HG03432 (cell line): ENCODE measurements at regions not wholly inside any gene's neighbourhood (a gene's known extent, or its start where the extent isn't known, plus 50 kb on each side); places are given as distances from the start of the nearest gene placed in this dataset.
A peak's percentile ranks its signal among the peaks of the same experiment; 100 is the strongest.
"Not testable (repeated sequence)": the region's sequence is repeated elsewhere in the genome, so short reads cannot be mapped to it uniquely, and the experiment has no call there.

Experiments
- ATAC-seq: cut with Tn5 transposase; IDR thresholded peaks from one replicate; pipeline ENCODE4 v1.9.1; 2021; ENCODE audit warnings: mild to moderate bottlenecking, moderate library complexity; ENCODE audit not compliant: unreplicated experiment

- ATAC-seq: no peak
Measured at GRCh38 chr6:154625721-154626120, 107.5 kb upstream of the SCAF8 start.

GRCh38 chr6:154629127-154629526 lies 104.1 kb upstream of the SCAF8 start:
- ATAC-seq: no peak

- no peak for ATAC-seq
Measured at GRCh38 chr6:154632119-154632518, 101.1 kb upstream of the SCAF8 start.

GRCh38 chr6:154637392-154637791 lies 95.8 kb upstream of the SCAF8 start:
- no peak for ATAC-seq

GRCh38 chr6:154638369-154638768 lies 94.8 kb upstream of the SCAF8 start:
- ATAC-seq: no peak

- ATAC-seq: not testable (repeated sequence)
Measured at GRCh38 chr6:154639196-154639595, 94.0 kb upstream of the SCAF8 start.

GRCh38 chr6:154648188-154648887 lies 84.9 kb upstream of the SCAF8 start:
- no peak for ATAC-seq

- ATAC-seq: no peak
Measured at GRCh38 chr6:154648888-154649205, 84.4 kb upstream of the SCAF8 start.

- no peak for ATAC-seq
Measured at GRCh38 chr6:154649721-154650120, 83.5 kb upstream of the SCAF8 start.

- no peak for ATAC-seq
Measured at GRCh38 chr6:154650351-154650750, 82.9 kb upstream of the SCAF8 start.

GRCh38 chr6:154651656-154652055 lies 81.6 kb upstream of the SCAF8 start:
- no peak for ATAC-seq

- no peak for ATAC-seq
Measured at GRCh38 chr6:154653385-154653784, 79.8 kb upstream of the SCAF8 start.

- ATAC-seq: no peak
Measured at GRCh38 chr6:154653853-154654252, 79.4 kb upstream of the SCAF8 start.

GRCh38 chr6:154656660-154657059 lies 76.6 kb upstream of the SCAF8 start:
- ATAC-seq: no peak

GRCh38 chr6:154661768-154662167 lies 71.4 kb upstream of the SCAF8 start:
- ATAC-seq: no peak

- no peak for ATAC-seq
Measured at GRCh38 chr6:154664287-154664686, 68.9 kb upstream of the SCAF8 start.

- ATAC-seq: no peak
Measured at GRCh38 chr6:154668156-154668555, 65.1 kb upstream of the SCAF8 start.

- no peak for ATAC-seq
Measured at GRCh38 chr6:154672086-154672485, 61.1 kb upstream of the SCAF8 start.

GRCh38 chr6:154673919-154674318 lies 59.3 kb upstream of the SCAF8 start:
- ATAC-seq: no peak

- ATAC-seq: peak; percentile 99
Measured at GRCh38 chr6:154675602-154676088, 57.6 kb upstream of the SCAF8 start.

GRCh38 chr6:154682633-154683125 lies 50.5 kb upstream of the SCAF8 start:
- no peak for ATAC-seq
